GM23338 (cell line): ENCODE measurements at regions not wholly inside any gene's neighbourhood (a gene's known extent, or its start where the extent isn't known, plus 50 kb on each side); places are given as distances from the start of the nearest gene placed in this dataset.

Experiments
- ATAC-seq: fragments of 200-7000 bp; cut with Tn5 transposase; 3 replicates; pipeline ENCODE4 v1.9.1; 2020
- DNase-seq: peaks from one replicate; pipeline ENCODE4 v3.0.0-alpha.2; 2015; ENCODE audit warnings: low spot score
- H2AFZ ChIP-seq: fragments of 200-600 bp; sonication (generic); 2 replicates; pipeline ENCODE4 v1.8.0; 2016; ENCODE audit warnings: antibody characterized with exemption, mild to moderate bottlenecking, moderate library complexity
- H3F3A ChIP-seq: fragments of 200-600 bp; sonication (generic); replicated peaks from 2 replicates; pipeline ENCODE4 v1.8.0; 2017; ENCODE audit warnings: antibody characterized with exemption, mixed run types, low read depth
- H3K27ac ChIP-seq: fragments of 200-600 bp; sonication (generic); 2 replicates; pipeline ENCODE4 v1.6.1; 2016; ENCODE audit warnings: low read depth
- H3K27me3 ChIP-seq: fragments of 200-600 bp; sonication (generic); 2 replicates; pipeline ENCODE4 v1.8.0; 2016; ENCODE audit warnings: mild to moderate bottlenecking, mixed run types, moderate library complexity; ENCODE audit not compliant: insufficient read depth
- H3K36me3 ChIP-seq: fragments of 200-600 bp; sonication (generic); 2 replicates; pipeline ENCODE4 v1.8.0; 2016; ENCODE audit warnings: mild to moderate bottlenecking; ENCODE audit not compliant: insufficient read depth
- H3K4me1 ChIP-seq: fragments of 200-600 bp; sonication (generic); 2 replicates; pipeline ENCODE4 v1.8.0; 2016; ENCODE audit warnings: mild to moderate bottlenecking, moderate library complexity; ENCODE audit not compliant: insufficient read depth
- H3K4me2 ChIP-seq: fragments of 200-600 bp; sonication (generic); 2 replicates; pipeline ENCODE4 v1.7.1; 2017; ENCODE audit warnings: mixed run types
- H3K4me3 ChIP-seq: fragments of 200-600 bp; sonication (generic); 2 replicates; pipeline ENCODE4 v1.6.1; 2016; ENCODE audit warnings: mixed run types
- H3K79me2 ChIP-seq: fragments of 200-600 bp; sonication (generic); replicated peaks from 2 replicates; pipeline ENCODE4 v1.8.0; 2017; ENCODE audit warnings: mild to moderate bottlenecking; ENCODE audit not compliant: insufficient read depth
- H3K9me2 ChIP-seq: fragments of 200-600 bp; sonication (generic); 2 replicates; pipeline ENCODE4 v1.8.0; 2017; ENCODE audit not compliant: insufficient read depth
- H4K20me1 ChIP-seq: fragments of 200-600 bp; sonication (generic); replicated peaks from 2 replicates; pipeline ENCODE4 v1.8.0; 2017; ENCODE audit warnings: mild to moderate bottlenecking; ENCODE audit not compliant: insufficient read depth
- H3K27ac Mint-ChIP-seq: 2 replicates; pipeline ENCODE4 v1.8.0; 2020; ENCODE audit warnings: inconsistent platforms, mild to moderate bottlenecking, moderate library complexity, mixed read lengths
- H3K27me3 Mint-ChIP-seq: 3 replicates; pipeline ENCODE4 v1.8.0; 2022; ENCODE audit warnings: low read depth, mild to moderate bottlenecking, moderate library complexity, mixed read lengths, inconsistent platforms; ENCODE audit not compliant: insufficient read depth, poor library complexity
- H3K36me3 Mint-ChIP-seq: 3 replicates; pipeline ENCODE4 v1.8.0; 2021; ENCODE audit warnings: low read depth, mild to moderate bottlenecking, inconsistent platforms, moderate library complexity, mixed read lengths
- H3K4me1 Mint-ChIP-seq: 3 replicates; pipeline ENCODE4 v1.8.0; 2020; ENCODE audit warnings: mild to moderate bottlenecking, inconsistent platforms, mixed read lengths
- H3K4me3 Mint-ChIP-seq: 3 replicates; pipeline ENCODE4 v1.8.0; 2021; ENCODE audit warnings: moderate library complexity, mild to moderate bottlenecking, inconsistent platforms, mixed read lengths
- H3K9me3 Mint-ChIP-seq: 3 replicates; pipeline ENCODE4 v1.8.0; 2020; ENCODE audit warnings: moderate library complexity, mild to moderate bottlenecking, inconsistent platforms, mixed read lengths
- CREB1 ChIP-seq: fragments of 250-450 bp; sonication (Bioruptor Pico); IDR thresholded peaks from 2 replicates; pipeline ENCODE4 v1.5.0; 2020; ENCODE audit warnings: low read depth, mild to moderate bottlenecking, moderate library complexity
- CTCF ChIP-seq, 2 experiments: fragments of 200-600 bp in 1 of 2; sonication (generic) in 1 of 2; conservative IDR thresholded peaks; 2 replicates each; pipeline versions ENCODE4 v1.5.1 to v1.6.1; 2016 to 2017; ENCODE audit warnings: antibody characterized with exemption in 2 of 2, low read depth in 2 of 2, mild to moderate bottlenecking in 2 of 2, moderate library complexity in 1 of 2
- ETS1 ChIP-seq: IDR thresholded peaks from 2 replicates; pipeline ENCODE4 v1.6.1; 2016; ENCODE audit warnings: antibody characterized with exemption
- EZH2 ChIP-seq: fragments of 200-600 bp; sonication (generic); IDR thresholded peaks from one replicate; pipeline ENCODE4 v1.8.0; 2017; ENCODE audit warnings: antibody characterized with exemption, mild to moderate bottlenecking, low read depth; ENCODE audit not compliant: unreplicated experiment
- JUNB ChIP-seq: IDR thresholded peaks from one replicate; pipeline ENCODE4 v1.6.1; 2016; ENCODE audit warnings: antibody characterized with exemption; ENCODE audit not compliant: unreplicated experiment
- NANOG ChIP-seq: IDR thresholded peaks from 2 replicates; pipeline ENCODE4 v1.6.1; 2016; ENCODE audit warnings: antibody characterized with exemption, borderline replicate concordance
- POLR2AphosphoS5 ChIP-seq: IDR thresholded peaks from 2 replicates; pipeline ENCODE4 v1.6.1; 2016; ENCODE audit warnings: antibody characterized with exemption, low read depth
- ZNF462 ChIP-seq: fragments of 250-450 bp; sonication (Bioruptor Pico); IDR thresholded peaks from 2 replicates; pipeline ENCODE4 v1.5.0; 2020; ENCODE audit warnings: mild to moderate bottlenecking, moderate library complexity

GRCh38 chr7:117931314-117931713, 58.1 kb upstream of the CTTNBP2 start:
- no peak overlapping the region for H3K4me3 Mint-ChIP-seq
- no peaks in the 10 kb centered on the region; the same call in 2 of the 3 replicates for H3K4me1 Mint-ChIP-seq
- Histone ChIP-seq H2AFZ (no peak overlapping the region), H3K27me3 (no peaks in the 10 kb centered on the region), H3K4me2 (no peak overlapping the region), H3F3A (no peaks in the 10 kb centered on the region), H3K4me1 (no peaks in the 10 kb centered on the region), H3K36me3 (no peaks in the 10 kb centered on the region), H3K4me3 (no peak overlapping the region), H3K79me2 (no peaks in the 10 kb centered on the region), H4K20me1 (no peaks in the 10 kb centered on the region), H3K27ac (no peak overlapping the region), H3K9me2 (peaks cover 12% of the 10 kb centered on the region)
- peaks cover 1% of the 10 kb centered on the region for H3K27me3 Mint-ChIP-seq
- no peak overlapping the region for H3K27ac Mint-ChIP-seq
- DNase-seq = peak; percentile 18
- peaks cover 8% of the 10 kb centered on the region for H3K9me3 Mint-ChIP-seq
- TF ChIP-seq CTCF (conservative IDR thresholded peaks at IDR 0.05; ENCODE audit: low read depth in 2 of 2) (peak; percentile 39 to 58; a peak in 3 of 4 replicates), NANOG (no peak)
- H3K36me3 Mint-ChIP-seq = 0 out of 3 replicates have a peak, but pooled peaks cover 4% of the 10 kb centered on the region
- ATAC-seq = no peak

GRCh38 chr7:117937049-117937752, 64.0 kb upstream of the CTTNBP2 start:
- no peak overlapping the region for H3K4me3 Mint-ChIP-seq
- Histone ChIP-seq H2AFZ (no peak overlapping the region), H3K27me3 (no peaks in the 10 kb centered on the region), H3K4me1 (no peaks in the 10 kb centered on the region), H3K4me3 (no peak overlapping the region), H4K20me1 (no peaks in the 10 kb centered on the region), H3K79me2 (no peaks in the 10 kb centered on the region), H3K27ac (no peak overlapping the region), H3K36me3 (no peaks in the 10 kb centered on the region), H3F3A (no peaks in the 10 kb centered on the region), H3K4me2 (no peak overlapping the region), H3K9me2 (no peaks in the 10 kb centered on the region)
- ATAC-seq (no peak), DNase-seq (no peak)
- 0 out of 3 replicates have a peak, but pooled peaks cover 6% of the 10 kb centered on the region for H3K36me3 Mint-ChIP-seq
- no peaks in the 10 kb centered on the region for H3K27me3 Mint-ChIP-seq
- peaks cover 8% of the 10 kb centered on the region for H3K9me3 Mint-ChIP-seq
- peaks cover 10% of the 10 kb centered on the region for H3K4me1 Mint-ChIP-seq
- H3K27ac Mint-ChIP-seq = no peak overlapping the region
- no peak for TF ChIP-seq CTCF (conservative IDR thresholded peaks at IDR 0.05; ENCODE audit: low read depth in 2 of 2)
- no peak for TF ChIP-seq CREB1 (CRISPR knock-in tag)
- TF ChIP-seq JUNB = no peak
- TF ChIP-seq NANOG = no peak
- TF ChIP-seq ETS1 = no peak
- no peak for TF ChIP-seq ZNF462 (CRISPR knock-in tag)
- TF ChIP-seq POLR2AphosphoS5 = no peak
- TF ChIP-seq EZH2 = no peak
